NCI-H2227 (cell line): ENCODE measurements at regions not wholly inside any gene's neighbourhood (a gene's known extent, or its start where the extent isn't known, plus 50 kb on each side); places are given as distances from the start of the nearest gene placed in this dataset.

Source experiments
- DNase-seq: peaks from one replicate; lab custom pipeline; 2025; ENCODE audit not compliant: unreplicated experiment; lab: John Stamatoyannopoulos, UW

DNA sequence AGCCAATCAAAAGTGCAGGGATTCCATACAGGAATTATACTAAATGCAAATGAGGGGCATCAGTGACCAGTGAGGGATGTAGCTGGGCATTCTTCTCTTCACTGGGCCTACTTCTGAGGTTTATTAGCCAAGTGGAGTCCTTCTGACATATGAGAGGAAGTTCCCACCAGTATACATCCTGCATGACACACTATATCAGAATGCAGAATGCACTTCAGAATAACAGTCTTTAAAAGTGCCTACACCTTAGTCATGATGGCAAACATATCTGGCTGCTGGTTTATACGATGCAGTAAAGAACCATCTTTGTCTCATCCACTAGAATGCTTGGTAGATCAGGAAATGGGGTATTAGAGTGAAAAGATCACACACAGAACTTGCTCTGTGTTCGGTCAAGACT lies 180.3 kb upstream of the PPARGC1A start:
- DNase-seq = no peak

DNA sequence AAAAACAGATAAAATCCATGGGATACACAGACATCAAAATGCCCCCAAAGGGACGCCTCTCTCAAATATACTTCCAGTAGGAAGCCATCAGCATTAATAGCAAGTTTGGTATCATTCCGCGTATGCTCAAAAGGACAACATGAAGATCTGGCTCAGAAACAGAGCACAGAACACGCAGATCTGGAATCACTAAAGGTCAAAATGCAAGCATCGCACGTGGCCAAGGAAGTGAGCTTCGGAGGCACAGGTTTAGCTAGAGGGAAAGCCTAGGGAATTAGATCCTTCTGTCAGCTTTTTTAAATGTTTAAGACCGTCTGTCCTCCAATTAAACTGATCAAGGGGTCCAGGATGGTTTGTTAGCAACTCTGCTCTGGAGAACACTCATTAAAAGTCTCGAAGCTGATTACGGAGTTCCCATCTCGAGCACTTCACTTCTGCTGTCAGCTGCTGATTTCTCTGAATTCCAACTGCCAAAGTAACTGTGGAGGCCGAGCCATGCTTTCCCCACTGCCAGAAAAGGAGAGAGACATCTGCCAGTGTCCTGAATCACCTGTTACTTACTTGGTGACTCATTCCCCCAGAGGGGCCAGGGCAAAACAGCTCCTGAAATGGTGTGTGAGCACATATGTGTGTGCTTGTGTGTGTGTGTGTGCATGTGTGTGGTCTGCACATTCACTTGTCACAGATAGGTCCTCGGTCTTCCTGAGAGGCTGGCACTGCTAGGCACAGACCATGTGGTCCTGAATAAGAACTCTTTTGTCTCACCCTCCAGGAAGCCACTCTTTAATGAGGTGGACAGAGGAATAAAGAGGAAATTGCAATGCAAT lies 177.7 kb upstream of the PPARGC1A start:
- no peak for DNase-seq

DNA sequence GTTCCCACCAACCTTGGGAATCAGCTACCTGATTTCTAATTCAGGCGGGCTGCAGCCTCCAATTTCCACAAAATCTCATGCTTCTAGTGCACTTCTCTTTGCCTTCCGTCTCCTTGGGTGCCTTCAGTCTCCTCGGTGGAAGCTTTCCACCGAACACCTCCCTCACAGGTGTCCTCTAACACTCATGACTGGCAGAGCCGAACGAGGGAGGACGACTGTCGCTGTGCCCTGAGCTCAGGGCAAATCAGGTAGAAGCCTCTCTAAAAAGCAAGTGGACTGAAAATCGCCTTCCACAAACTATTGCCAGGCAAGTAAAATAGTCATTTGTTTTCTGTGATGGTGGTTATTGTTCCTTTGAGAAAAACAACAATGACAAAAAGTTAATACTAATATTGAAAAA lies 176.1 kb upstream of the PPARGC1A start:
- DNase-seq = no peak

- no peak for DNase-seq
Observed at GRCh38 chr4:24063731-24064130, 173.9 kb upstream of the PPARGC1A start.

GRCh38 chr4:24060932-24061331 lies 171.1 kb upstream of the PPARGC1A start:
- DNase-seq = no peak

DNA sequence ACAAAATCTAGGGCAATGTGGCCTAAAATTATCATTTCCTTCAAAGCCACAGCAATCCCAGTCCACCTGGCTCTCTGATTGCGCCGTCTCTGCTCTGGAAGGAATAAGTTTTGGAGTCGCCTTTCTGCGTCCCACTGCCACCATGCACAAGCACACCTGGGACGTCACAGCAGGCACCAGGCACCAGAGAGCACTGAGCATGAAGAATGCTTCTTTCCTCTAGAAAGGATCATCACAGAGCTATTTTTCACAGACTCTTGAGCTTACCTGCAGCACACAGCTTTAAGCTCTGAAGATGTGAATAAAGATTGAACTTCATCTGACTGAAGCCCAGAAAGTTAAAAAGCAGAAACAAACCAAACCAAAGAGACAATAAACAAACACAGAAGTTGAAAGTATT lies 170.0 kb upstream of the PPARGC1A start:
- DNase-seq = no peak

GRCh38 chr4:24057915-24058559 lies 168.2 kb upstream of the PPARGC1A start:
- DNase-seq = no peak

GRCh38 chr4:24056289-24056688 lies 166.4 kb upstream of the PPARGC1A start:
- no peak for DNase-seq

DNA sequence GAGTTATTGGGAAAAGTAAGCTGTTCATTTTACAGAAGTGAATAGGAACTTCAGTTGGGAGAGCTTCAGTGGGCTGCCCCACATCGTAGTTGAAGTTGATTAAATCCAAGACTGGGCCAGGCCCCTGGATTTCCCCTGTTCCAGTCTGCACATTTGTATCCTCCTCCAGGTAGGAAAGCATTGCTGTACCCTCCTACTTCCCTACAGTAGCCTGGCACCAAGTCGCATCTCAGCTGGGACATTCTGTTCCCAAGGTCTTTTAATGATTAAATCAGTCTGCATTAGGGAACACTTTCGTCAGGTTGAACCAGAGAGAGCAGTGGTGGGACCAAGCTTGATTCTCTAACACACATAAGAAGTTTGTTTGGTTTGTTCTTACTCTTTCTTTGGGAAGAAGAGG lies 165.8 kb upstream of the PPARGC1A start:
- no peak for DNase-seq

- no peak for DNase-seq
Observed at GRCh38 chr4:24054910-24055309, 165.1 kb upstream of the PPARGC1A start.

GRCh38 chr4:24053934-24054333 lies 164.1 kb upstream of the PPARGC1A start:
- no peak for DNase-seq

DNA sequence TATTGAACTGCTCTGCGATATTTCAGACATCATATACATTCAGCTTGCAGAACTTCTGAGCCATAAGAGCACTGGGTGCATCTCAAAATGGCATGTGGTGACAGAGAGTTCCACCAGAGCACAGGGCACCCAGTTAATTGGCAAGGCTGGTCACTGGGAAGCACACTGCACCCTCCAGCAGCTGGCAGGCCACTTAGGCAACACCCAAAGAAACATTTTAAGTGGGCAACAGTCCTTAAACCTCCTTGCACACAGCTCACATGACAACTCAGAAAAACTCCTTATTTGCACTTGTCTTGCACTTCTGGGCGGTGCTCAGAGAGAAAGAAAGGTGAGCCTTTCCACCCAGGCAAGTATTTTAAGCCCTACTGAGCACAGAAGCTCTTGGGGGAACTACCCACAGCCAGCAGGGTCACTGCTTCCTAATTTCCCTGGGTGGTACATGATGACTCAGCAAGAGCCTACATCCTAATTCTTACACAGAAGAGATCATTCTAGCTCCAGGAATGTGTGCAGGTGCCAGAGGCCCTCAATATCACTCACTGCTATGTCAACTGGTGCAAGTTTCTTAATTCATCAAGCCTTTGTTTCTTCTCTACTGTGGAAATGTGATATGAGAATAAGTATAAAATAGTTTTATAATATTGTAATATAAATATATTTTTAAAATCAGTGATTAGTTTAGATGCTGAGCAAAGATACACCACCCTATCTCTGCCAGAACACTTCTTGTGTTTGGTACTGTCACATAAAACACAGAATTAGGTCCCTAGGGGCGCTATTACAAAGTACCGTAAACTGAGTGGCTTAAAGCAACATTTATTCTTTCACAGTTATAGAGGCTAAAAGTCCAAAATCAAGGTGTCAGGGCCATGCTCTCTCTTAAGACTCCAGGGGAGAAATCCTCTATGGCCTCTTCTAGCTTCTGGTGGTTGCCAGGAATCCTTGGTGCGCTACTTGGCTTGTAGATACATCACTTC lies 155.1 kb upstream of the PPARGC1A start:
- DNase-seq = no peak

DNA sequence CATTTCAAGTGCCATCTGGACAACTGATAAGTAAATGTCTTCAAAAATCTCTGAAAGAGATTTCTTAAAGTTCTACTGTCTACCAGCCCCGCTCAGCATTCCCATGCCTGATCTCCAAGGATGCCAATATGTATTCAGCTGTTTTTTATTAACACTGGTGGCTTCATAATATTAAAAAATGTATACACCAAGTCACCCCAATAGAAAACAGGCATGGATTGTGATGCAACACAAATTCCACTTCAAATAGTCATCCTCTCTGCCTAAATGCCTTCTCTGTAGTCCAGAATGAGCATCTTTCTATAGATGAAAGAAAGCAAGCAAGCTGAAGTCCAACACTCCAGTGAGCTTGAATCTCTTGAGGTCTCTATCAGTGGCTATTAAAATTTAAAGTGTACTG lies 152.2 kb upstream of the PPARGC1A start:
- DNase-seq = no peak

- DNase-seq = no peak
Observed at GRCh38 chr4:24040811-24041210, 151.0 kb upstream of the PPARGC1A start.

DNA sequence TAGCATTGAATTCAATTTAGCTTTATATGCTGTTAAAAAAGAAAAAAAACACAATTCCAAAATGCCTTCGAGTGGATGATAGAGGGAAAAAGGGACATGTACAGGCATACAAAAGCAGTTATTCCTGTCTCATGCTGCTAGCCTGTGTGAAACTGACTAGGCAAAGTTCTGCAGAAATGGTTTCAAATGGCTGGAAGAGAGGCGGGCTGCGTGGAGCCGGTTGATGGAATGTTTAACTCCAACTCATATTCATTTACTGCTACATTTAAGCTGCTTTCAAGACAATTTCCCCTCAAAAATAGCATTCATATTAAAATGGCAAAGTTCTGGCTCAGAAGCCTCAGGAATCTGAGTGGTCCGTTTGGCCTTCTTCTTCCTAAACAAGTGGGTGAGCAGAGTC lies 143.8 kb upstream of the PPARGC1A start:
- no peak for DNase-seq

GRCh38 chr4:24032371-24032989 lies 142.6 kb upstream of the PPARGC1A start:
- DNase-seq = no peak

DNA sequence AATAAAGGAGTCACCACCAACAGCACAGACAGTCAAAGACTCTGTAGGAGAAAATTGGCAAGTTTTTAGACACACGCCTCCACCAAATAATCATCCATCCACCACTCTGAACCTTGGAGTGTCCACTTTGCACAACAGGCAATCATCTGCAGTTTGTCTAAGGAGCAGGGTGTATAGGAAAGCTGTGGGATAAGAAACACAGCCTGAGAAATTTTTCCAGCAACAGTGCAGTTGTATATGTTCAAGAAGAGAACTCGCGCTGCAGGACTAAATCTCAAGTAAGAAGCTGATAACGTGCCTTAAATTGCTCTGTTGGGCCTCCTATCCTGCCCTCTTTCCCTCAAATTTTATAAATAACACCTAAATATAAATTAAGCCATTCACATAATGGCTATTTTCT lies 136.7 kb upstream of the PPARGC1A start:
- no peak for DNase-seq

GRCh38 chr4:24024605-24025004 lies 134.8 kb upstream of the PPARGC1A start:
- DNase-seq = no peak

DNA sequence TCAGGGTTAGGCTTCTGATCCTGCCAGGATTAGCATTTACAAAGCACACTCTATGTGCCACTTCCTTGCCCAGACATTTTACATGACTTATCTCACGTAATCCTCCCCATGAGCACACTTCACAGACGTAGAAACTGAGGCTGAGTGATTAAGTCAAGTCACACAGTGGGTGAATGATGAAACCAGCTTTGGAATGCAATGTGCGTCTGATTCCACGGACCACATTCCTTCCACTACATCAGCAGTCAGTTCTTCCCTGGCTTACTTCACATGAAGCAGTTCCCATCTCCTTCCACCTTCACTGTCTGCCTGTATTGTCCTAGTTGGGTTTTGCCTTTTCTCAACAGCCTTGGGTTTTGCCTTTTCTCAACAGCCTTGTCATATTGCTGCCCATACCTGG lies 134.3 kb upstream of the PPARGC1A start:
- no peak for DNase-seq

GRCh38 chr4:24015782-24016181 lies 125.9 kb upstream of the PPARGC1A start:
- no peak for DNase-seq
